WTC11 (cell line): ENCODE measurements at regions not wholly inside any gene's neighbourhood (a gene's known extent, or its start where the extent isn't known, plus 50 kb on each side); places are given as distances from the start of the nearest gene placed in this dataset.

Source experiments
- ATAC-seq: fragments of 200-7000 bp; cut with Tn5 transposase; 2 replicates; pipeline ENCODE4 v1.10.0; 2021; ENCODE audit warnings: mild to moderate bottlenecking, moderate library complexity
- CTCF ChIA-PET: fragments of 300-600 bp; sonication (Branson Sonifier 250); formaldehyde crosslinking; loops from one replicate; lab custom pipeline; 2021; ENCODE audit warnings: antibody characterized with exemption; lab: Charles Lee
- POLR2A ChIA-PET: fragments of 350-600 bp; sonication (Branson Sonifier 250); formaldehyde crosslinking; loops from one replicate; lab custom pipeline; 2021; ENCODE audit warnings: antibody characterized with exemption; lab: Charles Lee
- DNase-seq: peaks from one replicate; pipeline ENCODE4 v3.0.0; 2021; ENCODE audit warnings: low spot score
- H3K27ac Mint-ChIP-seq: 2 replicates; pipeline ENCODE4 v1.8.0; 2021; ENCODE audit warnings: mixed read lengths
- H3K27me3 Mint-ChIP-seq: 2 replicates; pipeline ENCODE4 v1.8.0; 2021; ENCODE audit warnings: low read depth, mild to moderate bottlenecking, moderate library complexity, mixed read lengths
- H3K36me3 Mint-ChIP-seq: 2 replicates; pipeline ENCODE4 v1.8.0; 2021; ENCODE audit warnings: mixed read lengths
- H3K4me1 Mint-ChIP-seq: 2 replicates; pipeline ENCODE4 v1.8.0; 2022; ENCODE audit warnings: mixed read lengths
- H3K4me3 Mint-ChIP-seq: 2 replicates; pipeline ENCODE4 v1.8.0; 2021; ENCODE audit warnings: mild to moderate bottlenecking, moderate library complexity, mixed read lengths
- H3K9me3 Mint-ChIP-seq: 2 replicates; pipeline ENCODE4 v1.8.0; 2021; ENCODE audit warnings: mixed read lengths
- ATF1 ChIP-seq: sonication (generic); formaldehyde crosslinking; IDR thresholded peaks from 2 replicates; pipeline ENCODE4 v1.8.1; 2023; ENCODE audit warnings: mild to moderate bottlenecking, moderate library complexity, missing genetic modification reagents
- CTCF ChIP-seq: fragments of 200-600 bp; IDR thresholded peaks from 2 replicates; pipeline ENCODE4 v1.8.0; 2022; ENCODE audit warnings: antibody characterized with exemption
- ESRRA ChIP-seq: sonication (generic); formaldehyde crosslinking; IDR thresholded peaks from 2 replicates; pipeline ENCODE4 v1.8.1; 2022; ENCODE audit warnings: mild to moderate bottlenecking, missing genetic modification reagents, borderline replicate concordance
- ETV6 ChIP-seq: sonication (generic); formaldehyde crosslinking; IDR thresholded peaks from 2 replicates; pipeline ENCODE4 v1.8.1; 2022; ENCODE audit warnings: mild to moderate bottlenecking, missing genetic modification reagents
- FOXP1 ChIP-seq: sonication (generic); formaldehyde crosslinking; IDR thresholded peaks from 2 replicates; pipeline ENCODE4 v1.8.0; 2022; ENCODE audit warnings: missing genetic modification reagents, mild to moderate bottlenecking, moderate library complexity, borderline replicate concordance
- GTF2I ChIP-seq: fragments of 250-450 bp; sonication (Bioruptor Pico); conservative IDR thresholded peaks from 2 replicates; pipeline ENCODE4 v1.4.0; 2021; ENCODE audit warnings: mild to moderate bottlenecking
- HMGA2 ChIP-seq: fragments of 250-450 bp; sonication (Bioruptor Pico); IDR thresholded peaks from 2 replicates; pipeline ENCODE4 v1.4.0; 2021; ENCODE audit warnings: mild to moderate bottlenecking, moderate library complexity
- MYBL2 ChIP-seq: sonication (generic); formaldehyde crosslinking; IDR thresholded peaks from 2 replicates; pipeline ENCODE4 v1.8.1; 2023; ENCODE audit warnings: mild to moderate bottlenecking, moderate library complexity, missing genetic modification reagents
- NFYB ChIP-seq: sonication (generic); formaldehyde crosslinking; conservative IDR thresholded peaks from 2 replicates; pipeline ENCODE4 v1.8.0; 2022; ENCODE audit warnings: low read depth, missing genetic modification reagents
- NR1H2 ChIP-seq: sonication (generic); formaldehyde crosslinking; IDR thresholded peaks from 2 replicates; pipeline ENCODE4 v1.9.0; 2021; ENCODE audit warnings: mild to moderate bottlenecking, moderate library complexity, missing genetic modification reagents
- PRRX2 ChIP-seq: fragments of 250-450 bp; sonication (Bioruptor Pico); IDR thresholded peaks from 2 replicates; pipeline ENCODE4 v1.8.0; 2021; ENCODE audit warnings: mild to moderate bottlenecking
- RELA ChIP-seq: sonication (generic); formaldehyde crosslinking; IDR thresholded peaks from 2 replicates; pipeline ENCODE4 v1.8.1; 2022; ENCODE audit warnings: missing genetic modification reagents, mild to moderate bottlenecking, borderline replicate concordance
- TCF7 ChIP-seq: sonication (generic); formaldehyde crosslinking; IDR thresholded peaks from 2 replicates; pipeline ENCODE4 v1.8.0; 2022; ENCODE audit warnings: mild to moderate bottlenecking, low read depth, missing genetic modification reagents, moderate library complexity
- TEAD4 ChIP-seq: sonication (generic); formaldehyde crosslinking; IDR thresholded peaks from 2 replicates; pipeline ENCODE4 v1.8.0; 2022; ENCODE audit warnings: mild to moderate bottlenecking, missing genetic modification reagents
- ZNF416 ChIP-seq: fragments of 250-450 bp; sonication (Bioruptor Pico); IDR thresholded peaks from 2 replicates; pipeline ENCODE4 v1.9.0; 2021; ENCODE audit warnings: mild to moderate bottlenecking, inconsistent platforms
- TF ChIP-seq, protein P1 (sequence below): sonication (generic); formaldehyde crosslinking; IDR thresholded peaks from 2 replicates; pipeline ENCODE4 v1.8.1; 2023; ENCODE audit warnings: mild to moderate bottlenecking, missing genetic modification reagents
- TF ChIP-seq, protein P2 (sequence below): fragments of 250-450 bp; sonication (Bioruptor Pico); conservative IDR thresholded peaks from 2 replicates; pipeline ENCODE4 v1.9.0; 2021; ENCODE audit warnings: mild to moderate bottlenecking
- TF ChIP-seq, protein P3 (sequence below): fragments of 250-450 bp; sonication (Bioruptor Pico); IDR thresholded peaks from 2 replicates; pipeline ENCODE4 v1.9.0; 2021; ENCODE audit warnings: moderate library complexity, mild to moderate bottlenecking, inconsistent platforms, borderline replicate concordance
- TF ChIP-seq, protein P4 (sequence below): sonication (generic); formaldehyde crosslinking; IDR thresholded peaks from 2 replicates; pipeline ENCODE4 v1.8.1; 2022; ENCODE audit warnings: missing genetic modification reagents, borderline replicate concordance

DNA sequence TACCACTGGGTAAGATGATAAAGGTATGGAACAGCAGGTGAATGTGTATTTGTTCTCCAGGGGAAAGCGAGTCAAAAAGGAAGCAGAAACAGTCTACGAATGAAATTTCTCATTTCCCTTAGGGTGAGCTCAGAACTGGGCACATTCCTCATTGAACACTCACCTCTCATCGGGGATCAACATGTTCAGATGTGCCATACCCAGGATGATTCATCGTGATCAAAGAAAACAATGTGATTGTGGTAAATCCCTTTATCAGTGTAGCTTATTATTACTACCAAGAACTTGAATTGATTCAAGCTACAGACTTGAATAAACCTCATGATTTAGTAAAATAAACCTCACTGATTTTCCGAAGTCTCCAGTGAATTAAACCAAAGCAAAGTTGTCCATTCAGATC, 72.1 kb downstream of the GJD2 start:
- no peaks in the 10 kb centered on the region for H3K27me3 Mint-ChIP-seq
- no peaks in the 10 kb centered on the region for H3K36me3 Mint-ChIP-seq
- no peak overlapping the region for H3K27ac Mint-ChIP-seq
- POLR2A ChIA-PET, result no interaction called here
- DNase-seq, result no peak
- TF ChIP-seq RELA (CRISPR knock-in tag), result no peak
- TF ChIP-seq PRRX2 (CRISPR knock-in tag), result no peak
- no peak for TF ChIP-seq NR1H2 (CRISPR knock-in tag)
- TF ChIP-seq, protein P1, sequence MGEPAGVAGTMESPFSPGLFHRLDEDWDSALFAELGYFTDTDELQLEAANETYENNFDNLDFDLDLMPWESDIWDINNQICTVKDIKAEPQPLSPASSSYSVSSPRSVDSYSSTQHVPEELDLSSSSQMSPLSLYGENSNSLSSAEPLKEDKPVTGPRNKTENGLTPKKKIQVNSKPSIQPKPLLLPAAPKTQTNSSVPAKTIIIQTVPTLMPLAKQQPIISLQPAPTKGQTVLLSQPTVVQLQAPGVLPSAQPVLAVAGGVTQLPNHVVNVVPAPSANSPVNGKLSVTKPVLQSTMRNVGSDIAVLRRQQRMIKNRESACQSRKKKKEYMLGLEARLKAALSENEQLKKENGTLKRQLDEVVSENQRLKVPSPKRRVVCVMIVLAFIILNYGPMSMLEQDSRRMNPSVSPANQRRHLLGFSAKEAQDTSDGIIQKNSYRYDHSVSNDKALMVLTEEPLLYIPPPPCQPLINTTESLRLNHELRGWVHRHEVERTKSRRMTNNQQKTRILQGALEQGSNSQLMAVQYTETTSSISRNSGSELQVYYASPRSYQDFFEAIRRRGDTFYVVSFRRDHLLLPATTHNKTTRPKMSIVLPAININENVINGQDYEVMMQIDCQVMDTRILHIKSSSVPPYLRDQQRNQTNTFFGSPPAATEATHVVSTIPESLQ (CRISPR knock-in tag), result no peak
- TF ChIP-seq, protein P2, sequence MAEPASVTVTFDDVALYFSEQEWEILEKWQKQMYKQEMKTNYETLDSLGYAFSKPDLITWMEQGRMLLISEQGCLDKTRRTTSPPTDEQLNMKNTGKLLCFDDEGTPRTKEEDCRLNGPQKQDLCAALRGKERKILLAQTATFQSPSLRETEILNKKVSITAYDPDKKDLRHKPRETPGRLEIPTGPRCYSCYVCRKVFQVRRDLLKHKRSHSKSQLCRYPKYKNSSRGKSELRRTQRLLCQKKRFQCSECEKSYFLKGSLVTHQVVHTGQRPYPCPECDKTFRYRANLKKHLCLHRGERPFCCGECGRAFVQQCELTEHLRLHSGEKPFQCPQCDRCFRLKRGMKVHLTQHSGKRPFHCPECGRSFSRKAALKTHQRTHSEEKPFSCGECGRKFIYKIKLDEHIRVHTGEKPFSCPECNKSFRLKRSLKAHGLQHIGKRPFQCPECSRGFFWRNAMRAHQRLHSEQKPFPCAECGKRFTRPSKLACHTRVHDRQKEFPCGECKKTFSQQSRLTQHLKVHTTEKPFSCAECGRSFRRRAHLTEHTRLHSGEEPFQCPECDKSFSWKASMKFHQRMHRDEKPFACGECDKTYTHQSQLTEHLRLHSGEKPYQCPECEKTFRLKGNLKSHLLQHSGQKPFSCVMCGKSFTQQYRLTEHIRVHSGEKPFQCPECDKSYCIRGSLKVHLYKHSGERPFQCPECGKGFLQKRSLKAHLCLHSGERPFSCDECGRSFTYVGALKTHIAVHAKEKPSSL (CRISPR knock-in tag), result no peak
- no peak for TF ChIP-seq CTCF
- TF ChIP-seq, all 79 proteins: peak for 0
- ATAC-seq, result no peak
- no peaks in the 10 kb centered on the region for H3K4me1 Mint-ChIP-seq
- CTCF ChIA-PET, result no interaction called here
- H3K4me3 Mint-ChIP-seq, result no peak overlapping the region
- H3K9me3 Mint-ChIP-seq, result no peaks in the 10 kb centered on the region

DNA sequence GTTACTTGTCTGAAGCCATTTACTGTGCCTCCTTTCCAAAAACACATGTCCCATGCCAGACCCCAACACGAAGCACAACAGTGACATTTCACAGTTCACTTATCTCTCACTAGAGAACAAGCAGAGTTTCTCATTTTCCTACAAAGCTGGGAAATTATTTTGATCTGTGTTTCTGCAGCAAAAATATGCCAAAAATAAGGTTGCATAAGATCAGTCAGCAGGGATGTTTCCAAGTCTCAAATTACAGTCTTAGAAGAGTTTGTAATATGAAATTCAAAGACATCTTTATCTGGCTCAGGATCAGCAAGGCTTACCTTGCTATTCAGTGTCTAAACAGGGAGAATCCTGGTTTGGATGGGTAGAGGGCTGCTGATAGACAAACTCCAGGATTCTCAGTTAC, 75.5 kb downstream of the GJD2 start:
- Mint-ChIP-seq H3K4me1 (no peaks in the 10 kb centered on the region), H3K9me3 (no peaks in the 10 kb centered on the region), H3K27me3 (peaks cover 2% of the 10 kb centered on the region; the same call in 1 of the 2 replicates), H3K27ac (no peak overlapping the region), H3K4me3 (no peak overlapping the region), H3K36me3 (no peaks in the 10 kb centered on the region)
- ChIA-PET POLR2A (no interaction called here), CTCF (no interaction called here)
- TF ChIP-seq, protein P3, sequence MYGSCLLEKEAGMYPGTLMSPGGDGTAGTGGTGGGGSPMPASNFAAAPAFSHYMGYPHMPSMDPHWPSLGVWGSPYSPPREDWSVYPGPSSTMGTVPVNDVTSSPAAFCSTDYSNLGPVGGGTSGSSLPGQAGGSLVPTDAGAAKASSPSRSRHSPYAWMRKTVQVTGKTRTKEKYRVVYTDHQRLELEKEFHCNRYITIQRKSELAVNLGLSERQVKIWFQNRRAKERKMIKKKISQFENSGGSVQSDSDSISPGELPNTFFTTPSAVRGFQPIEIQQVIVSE (CRISPR knock-in tag), result no peak
- TF ChIP-seq GTF2I (CRISPR knock-in tag), result no peak
- TF ChIP-seq, protein P4, sequence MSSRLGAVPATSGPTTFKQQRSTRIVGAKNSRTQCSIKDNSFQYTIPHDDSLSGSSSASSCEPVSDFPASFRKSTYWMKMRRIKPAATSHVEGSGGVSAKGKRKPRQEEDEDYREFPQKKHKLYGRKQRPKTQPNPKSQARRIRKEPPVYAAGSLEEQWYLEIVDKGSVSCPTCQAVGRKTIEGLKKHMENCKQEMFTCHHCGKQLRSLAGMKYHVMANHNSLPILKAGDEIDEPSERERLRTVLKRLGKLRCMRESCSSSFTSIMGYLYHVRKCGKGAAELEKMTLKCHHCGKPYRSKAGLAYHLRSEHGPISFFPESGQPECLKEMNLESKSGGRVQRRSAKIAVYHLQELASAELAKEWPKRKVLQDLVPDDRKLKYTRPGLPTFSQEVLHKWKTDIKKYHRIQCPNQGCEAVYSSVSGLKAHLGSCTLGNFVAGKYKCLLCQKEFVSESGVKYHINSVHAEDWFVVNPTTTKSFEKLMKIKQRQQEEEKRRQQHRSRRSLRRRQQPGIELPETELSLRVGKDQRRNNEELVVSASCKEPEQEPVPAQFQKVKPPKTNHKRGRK (CRISPR knock-in tag), result no peak
- no peak for TF ChIP-seq NFYB (CRISPR knock-in tag)
- TF ChIP-seq ETV6 (CRISPR knock-in tag), result no peak
- no peak for TF ChIP-seq TCF7 (CRISPR knock-in tag)
- no peak for ATAC-seq
- DNase-seq, result no peak

GRCh38 chr15:34673241-34673640, 81.6 kb downstream of the GJD2 start:
- ChIA-PET POLR2A (no interaction called here), CTCF (no interaction called here)
- Mint-ChIP-seq H3K27ac (no peak overlapping the region), H3K36me3 (no peaks in the 10 kb centered on the region), H3K9me3 (no peaks in the 10 kb centered on the region), H3K27me3 (peaks cover 2% of the 10 kb centered on the region), H3K4me3 (no peak overlapping the region), H3K4me1 (no peaks in the 10 kb centered on the region)
- no peak for DNase-seq
- ATAC-seq, result no peak
- TF ChIP-seq TEAD4 (no peak), FOXP1 (CRISPR knock-in tag) (no peak), MYBL2 (CRISPR knock-in tag) (no peak), ESRRA (CRISPR knock-in tag) (no peak), HMGA2 (CRISPR knock-in tag) (no peak), ATF1 (no peak), ZNF416 (CRISPR knock-in tag) (no peak)
